ENCODE measurements at regions not wholly inside any gene's neighbourhood (a gene's known extent, or its start where the extent isn't known, plus 50 kb on each side); places are given as distances from the start of the nearest gene placed in this dataset.

DNA sequence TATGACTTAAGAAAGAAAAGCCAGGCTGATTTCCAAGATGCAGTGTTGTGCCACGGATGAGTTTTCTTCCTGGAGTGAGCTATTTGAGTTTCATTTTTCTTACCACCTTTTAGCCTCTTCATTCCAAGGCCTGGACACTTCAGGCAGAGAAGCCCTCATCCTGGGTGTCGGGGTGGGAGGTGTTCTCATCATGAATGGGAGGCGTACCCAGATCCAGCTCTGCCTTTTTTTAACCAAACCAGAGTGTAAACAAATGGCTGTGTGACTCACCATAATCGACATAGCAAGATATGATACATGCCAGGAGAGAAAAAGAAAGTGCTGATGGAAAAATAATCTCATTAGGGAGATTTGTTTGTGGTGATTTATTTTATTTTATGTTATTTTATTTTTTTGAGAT is 79.9 kb downstream of the ARF6 start:
- no peak for TF ChIP-seq POLR2A (IDR thresholded peaks at IDR 0.05; ENCODE audit: low read depth, low read length)
- TF ChIP-seq TAF1 (IDR thresholded peaks at IDR 0.05; ENCODE audit: borderline replicate concordance, low read depth, low read length): no peak
- no peak for TF ChIP-seq POLR2AphosphoS5 (IDR thresholded peaks at IDR 0.05; ENCODE audit: low read depth, low read length)
